ENCODE measurements at regions not wholly inside any gene's neighbourhood (a gene's known extent, or its start where the extent isn't known, plus 50 kb on each side); places are given as distances from the start of the nearest gene placed in this dataset.

DNA sequence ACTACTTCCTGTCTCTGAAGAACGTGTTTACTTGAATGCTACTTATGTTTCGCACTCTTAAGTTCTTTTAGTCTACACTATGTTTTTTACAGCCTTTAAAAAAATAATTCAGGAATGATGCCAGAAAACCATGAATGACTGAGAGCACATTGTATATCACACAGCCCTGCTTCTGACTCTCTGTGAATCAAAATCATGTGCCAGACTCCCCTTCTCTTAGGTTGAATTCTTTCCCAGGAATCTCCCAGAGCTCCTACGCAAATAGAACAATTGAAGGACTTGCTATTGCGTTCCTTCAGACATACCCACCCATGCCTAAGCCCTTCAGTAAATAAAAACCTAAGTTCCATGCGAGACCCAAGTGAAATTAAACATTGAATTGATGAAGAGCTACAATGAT is 782.0 kb upstream of the ALCAM start:
- DNase-seq: no peak
- intact Hi-C loops (cut with DNase I): no loop called here
- H3K27ac ChIP-seq: no peak overlapping the region

GRCh38 chr3:104586344-104586743 is 780.4 kb upstream of the ALCAM start:
- no peaks in the 10 kb centered on the region for H3K36me3 ChIP-seq
- intact Hi-C loops (cut with DNase I): no loop called here

More for the DNA sequence above, 782.0 kb upstream of the ALCAM start:
- Histone ChIP-seq H3K9me3 (no peaks in the 10 kb centered on the region), H3K36me3 (no peaks in the 10 kb centered on the region), H3K27me3 (no peaks in the 10 kb centered on the region), H3K4me3 (replicated peaks in 1 of 3) (no peak overlapping the region), H3K4me1 (no peaks in the 10 kb centered on the region)
- TF ChIP-seq POLR2A (IDR thresholded peaks at IDR 0.05): no peak
- no peak for TF ChIP-seq CTCF (IDR thresholded peaks at IDR 0.05)
- 41 to 53% methylated on average over 5 of the region's 5 CpGs for WGBS, 2 donors

GRCh38 chr3:104588442-104588841 is 778.3 kb upstream of the ALCAM start:
- WGBS, 2 donors: 86 to 92% methylated on average over 3 of the region's 3 CpGs
- Histone ChIP-seq H3K27me3 (no peaks in the 10 kb centered on the region), H3K27ac (no peak overlapping the region), H3K4me1 (no peaks in the 10 kb centered on the region), H3K4me3 (replicated peaks in 1 of 3) (no peak overlapping the region), H3K9me3 (no peaks in the 10 kb centered on the region), H3K36me3 (no peaks in the 10 kb centered on the region)
- no peak for DNase-seq
- TF ChIP-seq POLR2A (IDR thresholded peaks at IDR 0.05) (no peak), CTCF (IDR thresholded peaks at IDR 0.05) (no peak)
- intact Hi-C loops (cut with DNase I): no loop called here

More at GRCh38 chr3:104586344-104586743, 780.4 kb upstream of the ALCAM start:
- Histone ChIP-seq H3K4me1 (no peaks in the 10 kb centered on the region), H3K9me3 (no peaks in the 10 kb centered on the region), H3K27ac (no peak overlapping the region), H3K4me3 (replicated peaks in 1 of 3) (no peak overlapping the region), H3K27me3 (no peaks in the 10 kb centered on the region)
- DNase-seq: no peak
- TF ChIP-seq POLR2A (IDR thresholded peaks at IDR 0.05): no peak

DNA sequence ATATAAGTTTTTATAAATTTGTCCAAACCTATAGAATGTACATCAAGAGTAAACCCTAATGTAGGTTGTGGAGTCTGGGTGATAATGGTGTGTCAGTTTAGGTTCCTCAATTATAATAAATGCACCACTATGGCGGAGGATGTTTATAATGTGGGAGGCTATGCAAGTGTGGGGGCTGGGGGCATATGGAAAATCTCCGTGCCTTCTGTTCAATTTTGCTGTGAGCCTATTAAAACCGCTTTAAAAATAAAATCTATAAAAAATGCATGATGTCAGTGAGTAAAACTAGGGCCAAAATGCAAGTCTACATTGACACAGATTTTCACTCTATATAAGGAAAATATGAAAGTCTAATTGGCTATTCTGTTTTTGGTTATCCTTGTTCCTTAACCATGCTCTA is 774.9 kb upstream of the ALCAM start:
- H3K4me1 ChIP-seq: no peaks in the 10 kb centered on the region
- no peak overlapping the region for H3K27ac ChIP-seq
- H3K27me3 ChIP-seq: no peaks in the 10 kb centered on the region
- no peak overlapping the region for H3K4me3 ChIP-seq (replicated peaks in 1 of 3)
- no peak for DNase-seq
- WGBS, 2 donors: 89 to 90% methylated on average over 3 of the region's 3 CpGs
- no peaks in the 10 kb centered on the region for H3K9me3 ChIP-seq
- intact Hi-C loops (cut with DNase I): no loop called here
- TF ChIP-seq POLR2A (IDR thresholded peaks at IDR 0.05): no peak
- no peak for TF ChIP-seq CTCF (IDR thresholded peaks at IDR 0.05)
- H3K36me3 ChIP-seq: no peaks in the 10 kb centered on the region

- TF ChIP-seq CTCF (IDR thresholded peaks at IDR 0.05): no peak
- TF ChIP-seq POLR2A (IDR thresholded peaks at IDR 0.05): no peak
- Histone ChIP-seq H3K27ac (no peak overlapping the region), H3K36me3 (no peaks in the 10 kb centered on the region), H3K4me3 (replicated peaks in 1 of 3) (no peak overlapping the region), H3K4me1 (no peaks in the 10 kb centered on the region), H3K27me3 (no peaks in the 10 kb centered on the region), H3K9me3 (no peaks in the 10 kb centered on the region)
- intact Hi-C loops (cut with DNase I): no loop called here
- 90 to 95% methylated on average over 2 of the region's 2 CpGs for WGBS, 2 donors
- no peak for DNase-seq
These were observed 772.2 kb upstream of the ALCAM start for GRCh38 chr3:104594491-104594890.

DNA sequence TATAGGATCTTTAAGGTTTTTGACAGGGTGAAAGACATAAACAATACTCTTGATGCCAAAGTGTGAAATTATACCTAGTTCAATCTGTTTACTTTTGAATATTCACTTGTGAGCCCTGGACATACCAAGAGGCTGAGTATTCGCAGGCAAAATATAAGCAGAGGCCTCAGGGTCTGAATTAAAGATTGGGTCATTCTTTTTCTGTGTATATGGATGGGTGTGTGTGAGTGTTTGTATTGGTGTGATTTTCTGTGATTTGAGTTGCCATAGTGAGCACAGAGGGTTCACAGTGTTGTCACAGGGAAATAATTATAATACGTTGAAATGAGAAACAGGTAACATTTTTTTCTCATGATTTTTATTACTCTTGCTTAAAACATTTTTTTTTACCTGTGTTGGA is 770.7 kb upstream of the ALCAM start:
- Histone ChIP-seq H3K9me3 (no peaks in the 10 kb centered on the region), H3K4me3 (replicated peaks in 1 of 3) (no peak overlapping the region), H3K4me1 (no peaks in the 10 kb centered on the region), H3K27me3 (no peaks in the 10 kb centered on the region), H3K36me3 (no peaks in the 10 kb centered on the region), H3K27ac (no peak overlapping the region)
- TF ChIP-seq CTCF (IDR thresholded peaks at IDR 0.05) (no peak), POLR2A (IDR thresholded peaks at IDR 0.05) (no peak)
- intact Hi-C loops (cut with DNase I): no loop called here
- 94 to 95% methylated on average over 2 of the region's 2 CpGs for WGBS, 2 donors
- no peak for DNase-seq
